RWPE2 (cell line): ENCODE measurements at regions not wholly inside any gene's neighbourhood (a gene's known extent, or its start where the extent isn't known, plus 50 kb on each side); places are given as distances from the start of the nearest gene placed in this dataset.

Experiments
- ATAC-seq: fragments of 200-7000 bp; cut with Tn5 transposase; 3 replicates; pipeline ENCODE4 v1.9.1; 2021; ENCODE audit warnings: low read depth
- DNase-seq: peaks from one replicate; pipeline ENCODE4 v3.0.0-alpha.2; 2020; ENCODE audit warnings: low spot score
- H3K27ac ChIP-seq: fragments of 450-650 bp; 2 replicates; pipeline ENCODE4 v1.5.1; 2017; ENCODE audit warnings: mild to moderate bottlenecking; ENCODE audit not compliant: poor library complexity, severe bottlenecking
- H3K27me3 ChIP-seq: fragments of 250-450 bp; sonication (Bioruptor Pico); 2 replicates; pipeline ENCODE4 v1.5.1; 2021; ENCODE audit warnings: mild to moderate bottlenecking, moderate library complexity; ENCODE audit not compliant: insufficient read depth, poor library complexity, severe bottlenecking
- H3K36me3 ChIP-seq: fragments of 250-450 bp; sonication (Bioruptor Pico); 2 replicates; pipeline ENCODE4 v1.5.1; 2020; ENCODE audit warnings: low read depth, mild to moderate bottlenecking, moderate library complexity
- H3K4me1 ChIP-seq: fragments of 250-450 bp; sonication (Bioruptor Pico); 2 replicates; pipeline ENCODE4 v1.5.1; 2021; ENCODE audit warnings: mild to moderate bottlenecking, moderate library complexity; ENCODE audit not compliant: insufficient read depth, poor library complexity, severe bottlenecking
- H3K4me3 ChIP-seq: fragments of 250-450 bp; sonication (Bioruptor Pico); 2 replicates; pipeline ENCODE4 v1.5.1; 2021; ENCODE audit warnings: mild to moderate bottlenecking, moderate library complexity; ENCODE audit not compliant: severe bottlenecking
- H3K9me3 ChIP-seq: fragments of 250-450 bp; sonication (Bioruptor Pico); 2 replicates; pipeline ENCODE4 v1.5.1; 2021; ENCODE audit warnings: mild to moderate bottlenecking, moderate library complexity; ENCODE audit not compliant: severe bottlenecking
- TF ChIP-seq, protein P1 (sequence below): fragments of 450-650 bp; IDR thresholded peaks from one replicate; pipeline ENCODE4 v1.5.1; 2017; ENCODE audit warnings: mild to moderate bottlenecking, moderate library complexity; ENCODE audit not compliant: poor library complexity, severe bottlenecking

DNA sequence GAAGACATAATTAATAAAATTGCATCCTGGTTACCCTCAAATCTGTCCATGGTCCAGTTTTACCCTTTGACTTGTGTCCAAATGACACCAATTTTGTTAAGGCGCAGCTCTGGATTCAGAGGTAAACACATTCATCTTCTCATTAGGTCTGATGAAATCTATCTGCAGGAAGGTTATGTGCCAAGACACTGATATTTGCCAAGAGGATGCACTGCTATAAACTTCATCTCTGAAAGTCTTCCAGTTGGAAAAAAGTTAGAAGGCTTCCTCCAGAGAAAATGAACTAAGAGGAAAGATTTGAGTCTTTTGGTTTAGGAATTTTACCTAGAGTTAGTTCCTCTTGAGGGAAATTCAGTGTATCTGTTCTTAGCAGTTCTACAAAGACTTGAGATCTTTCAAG is 717.8 kb downstream of the DTWD2 start:
- TF ChIP-seq, protein P1, sequence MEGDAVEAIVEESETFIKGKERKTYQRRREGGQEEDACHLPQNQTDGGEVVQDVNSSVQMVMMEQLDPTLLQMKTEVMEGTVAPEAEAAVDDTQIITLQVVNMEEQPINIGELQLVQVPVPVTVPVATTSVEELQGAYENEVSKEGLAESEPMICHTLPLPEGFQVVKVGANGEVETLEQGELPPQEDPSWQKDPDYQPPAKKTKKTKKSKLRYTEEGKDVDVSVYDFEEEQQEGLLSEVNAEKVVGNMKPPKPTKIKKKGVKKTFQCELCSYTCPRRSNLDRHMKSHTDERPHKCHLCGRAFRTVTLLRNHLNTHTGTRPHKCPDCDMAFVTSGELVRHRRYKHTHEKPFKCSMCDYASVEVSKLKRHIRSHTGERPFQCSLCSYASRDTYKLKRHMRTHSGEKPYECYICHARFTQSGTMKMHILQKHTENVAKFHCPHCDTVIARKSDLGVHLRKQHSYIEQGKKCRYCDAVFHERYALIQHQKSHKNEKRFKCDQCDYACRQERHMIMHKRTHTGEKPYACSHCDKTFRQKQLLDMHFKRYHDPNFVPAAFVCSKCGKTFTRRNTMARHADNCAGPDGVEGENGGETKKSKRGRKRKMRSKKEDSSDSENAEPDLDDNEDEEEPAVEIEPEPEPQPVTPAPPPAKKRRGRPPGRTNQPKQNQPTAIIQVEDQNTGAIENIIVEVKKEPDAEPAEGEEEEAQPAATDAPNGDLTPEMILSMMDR = no peak
- no peaks in the 10 kb centered on the region for H3K9me3 ChIP-seq
- H3K4me3 ChIP-seq = no peak overlapping the region

DNA sequence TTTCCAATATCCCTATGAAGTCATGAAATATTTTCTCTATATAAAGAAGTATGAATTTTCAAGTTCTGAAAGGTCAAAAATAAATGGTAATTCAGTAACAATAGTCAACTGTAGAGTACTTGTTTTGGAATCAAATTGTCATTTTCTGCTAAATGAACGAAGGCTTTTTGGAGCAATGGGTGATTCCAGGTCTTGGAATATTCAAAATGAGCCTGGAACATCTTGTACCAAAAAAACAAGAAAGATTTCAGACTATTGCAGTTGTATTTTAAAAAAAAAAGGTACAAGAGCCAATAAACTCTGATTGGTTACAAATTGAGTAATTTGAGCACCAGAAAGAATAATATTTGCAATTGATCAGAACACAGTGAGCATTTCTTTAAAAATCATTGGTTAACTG is 730.1 kb downstream of the DTWD2 start:
- no peak for ATAC-seq
- no peaks in the 10 kb centered on the region for H3K4me1 ChIP-seq
- DNase-seq = no peak
- H3K36me3 ChIP-seq = no peaks in the 10 kb centered on the region
- no peaks in the 10 kb centered on the region for H3K9me3 ChIP-seq
- no peaks in the 10 kb centered on the region for H3K27me3 ChIP-seq
- no peak overlapping the region for H3K27ac ChIP-seq
- no peak overlapping the region for H3K4me3 ChIP-seq
- TF ChIP-seq, protein P1 = no peak

More for the DNA sequence above, 717.8 kb downstream of the DTWD2 start:
- ATAC-seq (no peak), DNase-seq (no peak)
- Histone ChIP-seq H3K4me1 (no peaks in the 10 kb centered on the region), H3K27me3 (peaks cover 16% of the 10 kb centered on the region), H3K36me3 (no peaks in the 10 kb centered on the region), H3K27ac (no peak overlapping the region)

DNA sequence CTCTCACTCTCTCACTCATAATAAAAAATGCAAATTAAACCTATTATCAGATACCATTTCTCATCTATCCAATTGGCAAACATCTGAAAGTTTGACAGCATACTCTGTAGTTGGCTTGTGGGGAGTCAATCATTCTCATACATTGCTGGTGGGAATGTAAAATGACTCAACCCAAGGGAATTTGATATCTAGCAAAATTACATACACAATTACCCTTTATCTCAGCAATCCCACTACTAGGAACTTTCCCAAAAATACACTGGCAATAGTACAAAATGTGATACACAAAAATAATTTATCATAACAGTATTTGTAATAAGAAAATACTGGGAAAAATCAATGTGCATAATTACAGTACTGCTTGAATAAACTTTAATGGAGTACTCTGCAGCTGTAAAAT is 731.3 kb downstream of the DTWD2 start:
- H3K4me3 ChIP-seq = no peak overlapping the region
- no peak for ATAC-seq

DNA sequence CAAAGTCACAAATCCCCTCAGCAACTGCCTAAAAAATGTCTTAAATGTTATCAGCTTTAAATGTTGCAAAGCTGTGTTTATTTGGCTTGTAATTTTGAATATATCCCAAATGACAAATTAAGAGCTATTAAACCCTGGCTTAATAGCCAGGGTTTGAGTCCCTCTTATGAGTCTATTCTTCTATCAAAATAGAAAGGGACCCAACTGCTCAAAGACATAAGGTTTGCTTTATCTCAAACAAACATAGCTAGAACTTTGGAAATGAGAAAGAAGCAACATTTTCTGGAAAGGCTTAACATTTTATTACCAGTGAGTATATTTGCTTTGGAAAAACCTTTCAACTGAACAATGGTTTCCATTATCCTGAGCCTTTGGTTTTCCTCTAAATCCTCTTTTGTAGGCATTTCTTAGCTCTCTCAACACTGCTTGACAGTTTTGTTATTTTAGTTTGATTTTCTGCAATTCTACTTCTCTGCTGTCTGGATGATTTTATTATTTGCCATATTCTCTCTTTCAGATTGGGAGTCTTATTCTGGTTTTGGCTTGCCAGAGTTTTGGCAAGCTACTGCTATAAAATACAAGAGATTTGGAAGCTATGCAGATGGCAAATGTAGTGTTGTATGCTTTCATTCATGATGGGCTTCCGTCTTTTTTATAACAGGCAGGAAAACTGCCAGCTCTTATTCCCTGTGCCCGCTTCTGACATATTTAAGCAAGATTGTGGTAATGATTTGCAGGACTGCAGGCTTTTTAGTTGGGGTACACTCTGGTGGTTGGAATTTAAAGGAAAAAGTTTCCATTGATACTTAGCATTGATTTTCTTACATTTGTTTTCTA is 734.9 kb downstream of the DTWD2 start:
- no peaks in the 10 kb centered on the region for H3K27me3 ChIP-seq
- TF ChIP-seq, protein P1 = no peak
- no peaks in the 10 kb centered on the region for H3K36me3 ChIP-seq
- H3K4me3 ChIP-seq = no peak overlapping the region
- DNase-seq (no peak), ATAC-seq (no peak)
- no peaks in the 10 kb centered on the region for H3K4me1 ChIP-seq
- H3K27ac ChIP-seq = no peak overlapping the region
- H3K9me3 ChIP-seq = no peaks in the 10 kb centered on the region

More for the DNA sequence above, 731.3 kb downstream of the DTWD2 start:
- no peaks in the 10 kb centered on the region for H3K27me3 ChIP-seq
- DNase-seq = no peak
- H3K27ac ChIP-seq = no peak overlapping the region
- no peaks in the 10 kb centered on the region for H3K4me1 ChIP-seq
- H3K9me3 ChIP-seq = no peaks in the 10 kb centered on the region
- TF ChIP-seq, protein P1 = no peak
- H3K36me3 ChIP-seq = no peaks in the 10 kb centered on the region

DNA sequence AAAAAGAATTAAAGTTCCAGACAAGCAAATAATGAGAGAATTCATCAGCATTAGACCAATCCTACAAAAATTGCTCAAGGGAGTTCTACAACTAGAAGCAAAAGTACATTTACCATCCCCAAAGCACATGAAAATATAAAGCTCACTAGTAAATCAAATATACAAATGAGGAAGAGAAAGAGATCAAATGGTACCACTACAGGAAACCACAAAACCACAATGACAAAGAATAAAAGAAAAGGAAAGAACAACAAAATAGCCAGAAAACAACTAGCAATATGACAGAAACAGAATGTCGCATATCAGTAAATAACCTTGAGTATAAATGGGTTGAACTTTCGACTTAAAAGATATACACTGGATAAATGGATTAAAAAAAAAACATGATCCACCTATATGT is 739.0 kb downstream of the DTWD2 start:
- Histone ChIP-seq H3K36me3 (no peaks in the 10 kb centered on the region), H3K27ac (no peak overlapping the region), H3K9me3 (no peaks in the 10 kb centered on the region), H3K4me3 (no peak overlapping the region), H3K27me3 (no peaks in the 10 kb centered on the region), H3K4me1 (no peaks in the 10 kb centered on the region)
- no peak for ATAC-seq
- TF ChIP-seq, protein P1 = no peak
- no peak for DNase-seq
